Testis (tissue), 2 donors: ENCODE measurements at regions not wholly inside any gene's neighbourhood (a gene's known extent, or its start where the extent isn't known, plus 50 kb on each side); places are given as distances from the start of the nearest gene placed in this dataset.
"Not testable (repeated sequence)": the region's sequence is repeated elsewhere in the genome, so short reads cannot be mapped to it uniquely, and the experiment has no call there.

Experiments
- POLR2A ChIP-seq: fragments of 450-650 bp; IDR thresholded peaks from one replicate; pipeline ENCODE4 v1.6.1; 2017; ENCODE audit warnings: antibody characterized with exemption, mild to moderate bottlenecking, moderate library complexity
- TF ChIP-seq, protein P1 (sequence below), 3 experiments: fragments of 450-650 bp in 2 of 3; fragments of 200-600 bp in 1 of 3; sonication (generic) in 1 of 3; IDR thresholded peaks; one replicate each; pipeline ENCODE4 v1.5.1; 2016 to 2019; ENCODE audit warnings: antibody characterized with exemption in 3 of 3, mild to moderate bottlenecking in 2 of 3, moderate library complexity in 1 of 3

- TF ChIP-seq, protein P1, sequence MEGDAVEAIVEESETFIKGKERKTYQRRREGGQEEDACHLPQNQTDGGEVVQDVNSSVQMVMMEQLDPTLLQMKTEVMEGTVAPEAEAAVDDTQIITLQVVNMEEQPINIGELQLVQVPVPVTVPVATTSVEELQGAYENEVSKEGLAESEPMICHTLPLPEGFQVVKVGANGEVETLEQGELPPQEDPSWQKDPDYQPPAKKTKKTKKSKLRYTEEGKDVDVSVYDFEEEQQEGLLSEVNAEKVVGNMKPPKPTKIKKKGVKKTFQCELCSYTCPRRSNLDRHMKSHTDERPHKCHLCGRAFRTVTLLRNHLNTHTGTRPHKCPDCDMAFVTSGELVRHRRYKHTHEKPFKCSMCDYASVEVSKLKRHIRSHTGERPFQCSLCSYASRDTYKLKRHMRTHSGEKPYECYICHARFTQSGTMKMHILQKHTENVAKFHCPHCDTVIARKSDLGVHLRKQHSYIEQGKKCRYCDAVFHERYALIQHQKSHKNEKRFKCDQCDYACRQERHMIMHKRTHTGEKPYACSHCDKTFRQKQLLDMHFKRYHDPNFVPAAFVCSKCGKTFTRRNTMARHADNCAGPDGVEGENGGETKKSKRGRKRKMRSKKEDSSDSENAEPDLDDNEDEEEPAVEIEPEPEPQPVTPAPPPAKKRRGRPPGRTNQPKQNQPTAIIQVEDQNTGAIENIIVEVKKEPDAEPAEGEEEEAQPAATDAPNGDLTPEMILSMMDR (IDR thresholded peaks at IDR 0.05), result not testable (repeated sequence)
- TF ChIP-seq POLR2A, result not testable (repeated sequence)
Observed at GRCh38 chr5:103736343-103736742, 173.8 kb upstream of the NUDT12 start.
